Activated CD8-positive, alpha-beta memory T cell treated with anti-CD3 and anti-CD28 coated beads, Interleukin-2, amount 10 ng/mL, durations not matched to agents 7 days and 5 days (primary cell): ENCODE measurements at regions not wholly inside any gene's neighbourhood (a gene's known extent, or its start where the extent isn't known, plus 50 kb on each side); places are given as distances from the start of the nearest gene placed in this dataset.
"Not testable (repeated sequence)": the region's sequence is repeated elsewhere in the genome, so short reads cannot be mapped to it uniquely, and the experiment has no call there.

Experiments
- ATAC-seq: fragments of 150-1000 bp; cut with Tn5 transposase; one replicate; pipeline ENCODE4 v1.10.0; 2021; ENCODE audit warnings: moderate library complexity
- CTCF ChIA-PET: fragments of 350-600 bp; sonication (Branson Sonifier 250); formaldehyde crosslinking; loops from one replicate; lab custom pipeline; 2021; ENCODE audit warnings: antibody characterized with exemption; lab: Charles Lee
- DNase-seq: peaks from one replicate; pipeline ENCODE4 v3.0.0-alpha.2; 2020
- H3K27ac Mint-ChIP-seq: one replicate; pipeline ENCODE4 v1.8.0; 2021; ENCODE audit warnings: mild to moderate bottlenecking, mixed read lengths
- H3K27me3 Mint-ChIP-seq: one replicate; pipeline ENCODE4 v1.8.0; 2021; ENCODE audit warnings: mixed read lengths
- H3K36me3 Mint-ChIP-seq: one replicate; pipeline ENCODE4 v1.8.0; 2021; ENCODE audit warnings: mild to moderate bottlenecking, mixed read lengths
- H3K4me1 Mint-ChIP-seq: one replicate; pipeline ENCODE4 v1.8.0; 2021; ENCODE audit warnings: mixed read lengths
- H3K4me3 Mint-ChIP-seq: one replicate; pipeline ENCODE4 v1.8.0; 2021; ENCODE audit warnings: mild to moderate bottlenecking, moderate library complexity, mixed read lengths
- H3K9me3 Mint-ChIP-seq: one replicate; pipeline ENCODE4 v1.8.0; 2022; ENCODE audit warnings: low read depth, mixed read lengths

GRCh38 chr16:26605626-26606271 lies 461.0 kb upstream of the C16orf82 start:
- no peak overlapping the region for H3K4me3 Mint-ChIP-seq
- H3K9me3 Mint-ChIP-seq = peaks cover 7% of the 10 kb centered on the region
- no peak overlapping the region for H3K27ac Mint-ChIP-seq
- H3K4me1 Mint-ChIP-seq = peaks cover 27% of the 10 kb centered on the region
- CTCF ChIA-PET = interaction anchor here (1.4 kb wide), 1 partner anchor 40 kb away, joined by 3 read pairs; no protein-coding TSS in a partner anchor
- DNase-seq = no peak
- peaks cover 5% of the 10 kb centered on the region for H3K36me3 Mint-ChIP-seq
- no peak for ATAC-seq
- peaks cover 4% of the 10 kb centered on the region for H3K27me3 Mint-ChIP-seq

GRCh38 chr16:26606381-26607150 lies 460.2 kb upstream of the C16orf82 start:
- Mint-ChIP-seq H3K9me3 (peaks cover 7% of the 10 kb centered on the region), H3K4me3 (no peak overlapping the region), H3K27ac (no peak overlapping the region), H3K4me1 (peaks cover 19% of the 10 kb centered on the region), H3K27me3 (peaks cover 7% of the 10 kb centered on the region), H3K36me3 (peaks cover 3% of the 10 kb centered on the region)
- ATAC-seq = no peak
- no peak for DNase-seq
- CTCF ChIA-PET = interaction anchor here (1.4 kb wide), 1 partner anchor 39 kb away, joined by 3 read pairs; no protein-coding TSS in a partner anchor

GRCh38 chr16:26614237-26614841 lies 452.4 kb upstream of the C16orf82 start:
- peaks cover 17% of the 10 kb centered on the region for H3K4me1 Mint-ChIP-seq
- no peaks in the 10 kb centered on the region for H3K36me3 Mint-ChIP-seq
- peak overlapping the region; percentile 15 for H3K4me3 Mint-ChIP-seq
- no peaks in the 10 kb centered on the region for H3K9me3 Mint-ChIP-seq
- ATAC-seq (peak; percentile 69), DNase-seq (peak; percentile 42)
- CTCF ChIA-PET = interaction anchor here (1.6 kb wide), 1 partner anchor 31 kb away, joined by 6 read pairs; no protein-coding TSS in a partner anchor
- peak overlapping the region; percentile 70 for H3K27ac Mint-ChIP-seq
- H3K27me3 Mint-ChIP-seq = peaks cover 22% of the 10 kb centered on the region

GRCh38 chr16:26623442-26623841 lies 443.3 kb upstream of the C16orf82 start:
- Mint-ChIP-seq H3K9me3 (peaks cover 13% of the 10 kb centered on the region), H3K4me3 (no peak overlapping the region), H3K27me3 (peaks cover 21% of the 10 kb centered on the region), H3K27ac (no peak overlapping the region), H3K36me3 (peaks cover 6% of the 10 kb centered on the region), H3K4me1 (peaks cover 7% of the 10 kb centered on the region)
- no peak for ATAC-seq
- CTCF ChIA-PET = no interaction called here
- DNase-seq = no peak

GRCh38 chr16:26627958-26628357 lies 438.8 kb upstream of the C16orf82 start:
- Mint-ChIP-seq H3K9me3 (peaks cover 28% of the 10 kb centered on the region), H3K27ac (no peak overlapping the region), H3K4me3 (no peak overlapping the region), H3K4me1 (peaks cover 5% of the 10 kb centered on the region), H3K27me3 (peaks cover 4% of the 10 kb centered on the region), H3K36me3 (peaks cover 12% of the 10 kb centered on the region)
- CTCF ChIA-PET = no interaction called here
- DNase-seq = no peak
- no peak for ATAC-seq

- H3K27ac Mint-ChIP-seq, H3K4me1 Mint-ChIP-seq, H3K27me3 Mint-ChIP-seq, H3K4me3 Mint-ChIP-seq, DNase-seq, ATAC-seq, CTCF ChIA-PET: not testable (repeated sequence)
- peaks cover 37% of the 10 kb centered on the region for H3K9me3 Mint-ChIP-seq
- H3K36me3 Mint-ChIP-seq = peaks cover 15% of the 10 kb centered on the region
Observed at GRCh38 chr16:26631365-26631764, 435.4 kb upstream of the C16orf82 start.

GRCh38 chr16:26642047-26642664 lies 424.6 kb upstream of the C16orf82 start:
- ATAC-seq (no peak), DNase-seq (no peak)
- Mint-ChIP-seq H3K27me3 (no peaks in the 10 kb centered on the region), H3K4me1 (peaks cover 32% of the 10 kb centered on the region), H3K36me3 (no peaks in the 10 kb centered on the region), H3K27ac (no peak overlapping the region), H3K4me3 (no peak overlapping the region), H3K9me3 (no peaks in the 10 kb centered on the region)
- CTCF ChIA-PET = no interaction called here

- CTCF ChIA-PET = no interaction called here
- H3K27ac Mint-ChIP-seq = peak overlapping the region; percentile 35
- no peaks in the 10 kb centered on the region for H3K36me3 Mint-ChIP-seq
- ATAC-seq (no peak), DNase-seq (no peak)
- H3K27me3 Mint-ChIP-seq = no peaks in the 10 kb centered on the region
- H3K4me1 Mint-ChIP-seq = peaks cover 32% of the 10 kb centered on the region
- H3K9me3 Mint-ChIP-seq = no peaks in the 10 kb centered on the region
- H3K4me3 Mint-ChIP-seq = no peak overlapping the region
Observed at GRCh38 chr16:26643519-26643918, 423.2 kb upstream of the C16orf82 start.

GRCh38 chr16:26644912-26645543 lies 421.7 kb upstream of the C16orf82 start:
- DNase-seq (peak; percentile 64), ATAC-seq (peak; percentile 78)
- H3K36me3 Mint-ChIP-seq = no peaks in the 10 kb centered on the region
- CTCF ChIA-PET = interaction anchor here (1.0 to 2.3 kb wide), 17 partner anchors 10 to 1368 kb away, joined by 3 to 10 read pairs (median 4); no protein-coding TSS in a partner anchor
- H3K4me3 Mint-ChIP-seq = no peak overlapping the region
- H3K9me3 Mint-ChIP-seq = no peaks in the 10 kb centered on the region
- peak overlapping the region; percentile 58 for H3K27ac Mint-ChIP-seq
- H3K4me1 Mint-ChIP-seq = peaks cover 32% of the 10 kb centered on the region
- no peaks in the 10 kb centered on the region for H3K27me3 Mint-ChIP-seq

- Mint-ChIP-seq H3K4me1 (peaks cover 32% of the 10 kb centered on the region), H3K4me3 (no peak overlapping the region), H3K27ac (no peak overlapping the region), H3K36me3 (no peaks in the 10 kb centered on the region), H3K27me3 (no peaks in the 10 kb centered on the region), H3K9me3 (no peaks in the 10 kb centered on the region)
- CTCF ChIA-PET = interaction anchor here (0.6 to 2.3 kb wide), 21 partner anchors 11 to 1369 kb away, joined by 3 to 10 read pairs (median 4); no protein-coding TSS in a partner anchor
- ATAC-seq = peak; percentile 77
- DNase-seq = peak; percentile 68
Observed at GRCh38 chr16:26645614-26646013, 421.1 kb upstream of the C16orf82 start.

- Mint-ChIP-seq H3K4me3 (no peak overlapping the region), H3K36me3 (no peaks in the 10 kb centered on the region), H3K9me3 (no peaks in the 10 kb centered on the region), H3K27me3 (peaks cover 2% of the 10 kb centered on the region), H3K4me1 (peaks cover 28% of the 10 kb centered on the region), H3K27ac (no peak overlapping the region)
- ATAC-seq = no peak
- CTCF ChIA-PET = no interaction called here
- DNase-seq = no peak
Observed at GRCh38 chr16:26647870-26648269, 418.9 kb upstream of the C16orf82 start.

GRCh38 chr16:26648851-26649250 lies 417.9 kb upstream of the C16orf82 start:
- DNase-seq = no peak
- Mint-ChIP-seq H3K9me3 (no peaks in the 10 kb centered on the region), H3K27ac (no peak overlapping the region), H3K36me3 (no peaks in the 10 kb centered on the region), H3K4me3 (no peak overlapping the region), H3K27me3 (peaks cover 2% of the 10 kb centered on the region), H3K4me1 (peaks cover 18% of the 10 kb centered on the region)
- CTCF ChIA-PET = no interaction called here
- ATAC-seq = no peak
